GM06990 (cell line): ENCODE measurements at regions not wholly inside any gene's neighbourhood (a gene's known extent, or its start where the extent isn't known, plus 50 kb on each side); places are given as distances from the start of the nearest gene placed in this dataset.

Source experiments
- DNase-seq: peaks from one replicate; pipeline ENCODE4 v3.0.0-alpha.2; 2011; ENCODE audit not compliant: insufficient read length; ENCODE audit errors: extremely low read depth
- H3K27me3 ChIP-seq: replicated peaks from 2 replicates; pipeline ENCODE4 v1.6.0; 2011; ENCODE audit warnings: low read length; ENCODE audit not compliant: control insufficient read depth, insufficient read depth
- H3K36me3 ChIP-seq: 2 replicates; pipeline ENCODE4 v1.5.1; 2011; ENCODE audit warnings: low read length; ENCODE audit not compliant: control insufficient read depth, insufficient read depth
- H3K4me3 ChIP-seq: replicated peaks from 2 replicates; pipeline ENCODE4 v1.5.1; 2011; ENCODE audit warnings: low read depth, mild to moderate bottlenecking, control low read depth, low read length
- TF ChIP-seq, protein P1 (sequence below): IDR thresholded peaks from 2 replicates; pipeline ENCODE4 v1.5.1; 2011; ENCODE audit warnings: low read length, control low read depth, mild to moderate bottlenecking, inconsistent platforms; ENCODE audit not compliant: insufficient read depth, poor library complexity, severe bottlenecking

- no peaks in the 10 kb centered on the region for H3K36me3 ChIP-seq
- H3K4me3 ChIP-seq: no peak overlapping the region
- H3K27me3 ChIP-seq: no peaks in the 10 kb centered on the region
- no peak for DNase-seq
- TF ChIP-seq, protein P1, sequence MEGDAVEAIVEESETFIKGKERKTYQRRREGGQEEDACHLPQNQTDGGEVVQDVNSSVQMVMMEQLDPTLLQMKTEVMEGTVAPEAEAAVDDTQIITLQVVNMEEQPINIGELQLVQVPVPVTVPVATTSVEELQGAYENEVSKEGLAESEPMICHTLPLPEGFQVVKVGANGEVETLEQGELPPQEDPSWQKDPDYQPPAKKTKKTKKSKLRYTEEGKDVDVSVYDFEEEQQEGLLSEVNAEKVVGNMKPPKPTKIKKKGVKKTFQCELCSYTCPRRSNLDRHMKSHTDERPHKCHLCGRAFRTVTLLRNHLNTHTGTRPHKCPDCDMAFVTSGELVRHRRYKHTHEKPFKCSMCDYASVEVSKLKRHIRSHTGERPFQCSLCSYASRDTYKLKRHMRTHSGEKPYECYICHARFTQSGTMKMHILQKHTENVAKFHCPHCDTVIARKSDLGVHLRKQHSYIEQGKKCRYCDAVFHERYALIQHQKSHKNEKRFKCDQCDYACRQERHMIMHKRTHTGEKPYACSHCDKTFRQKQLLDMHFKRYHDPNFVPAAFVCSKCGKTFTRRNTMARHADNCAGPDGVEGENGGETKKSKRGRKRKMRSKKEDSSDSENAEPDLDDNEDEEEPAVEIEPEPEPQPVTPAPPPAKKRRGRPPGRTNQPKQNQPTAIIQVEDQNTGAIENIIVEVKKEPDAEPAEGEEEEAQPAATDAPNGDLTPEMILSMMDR: no peak
Observed at GRCh38 chr11:32023370-32024305, 67.2 kb upstream of the RCN1 start.

DNA sequence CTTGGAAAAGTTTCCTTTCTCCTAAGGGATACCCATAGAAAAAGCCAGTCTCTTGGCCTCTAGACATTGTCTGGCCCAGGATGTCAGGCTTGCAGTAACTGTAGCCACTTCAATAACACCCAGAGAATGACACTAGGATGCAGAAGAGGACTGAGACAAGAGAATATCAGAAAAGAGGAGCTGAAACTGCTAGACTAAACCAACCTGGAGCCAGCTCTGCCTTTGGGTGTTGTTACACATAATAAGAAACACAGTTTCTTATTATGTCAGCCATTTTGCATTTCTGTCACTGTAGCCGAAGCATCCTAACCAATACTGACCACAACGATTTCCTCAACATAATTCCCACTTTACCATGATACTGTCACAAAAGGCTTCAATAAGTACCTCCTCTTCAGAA lies 72.2 kb upstream of the RCN1 start:
- no peak for DNase-seq
- no peak overlapping the region for H3K4me3 ChIP-seq
- TF ChIP-seq, protein P1: no peak
- no peaks in the 10 kb centered on the region for H3K36me3 ChIP-seq
- H3K27me3 ChIP-seq: no peaks in the 10 kb centered on the region

DNA sequence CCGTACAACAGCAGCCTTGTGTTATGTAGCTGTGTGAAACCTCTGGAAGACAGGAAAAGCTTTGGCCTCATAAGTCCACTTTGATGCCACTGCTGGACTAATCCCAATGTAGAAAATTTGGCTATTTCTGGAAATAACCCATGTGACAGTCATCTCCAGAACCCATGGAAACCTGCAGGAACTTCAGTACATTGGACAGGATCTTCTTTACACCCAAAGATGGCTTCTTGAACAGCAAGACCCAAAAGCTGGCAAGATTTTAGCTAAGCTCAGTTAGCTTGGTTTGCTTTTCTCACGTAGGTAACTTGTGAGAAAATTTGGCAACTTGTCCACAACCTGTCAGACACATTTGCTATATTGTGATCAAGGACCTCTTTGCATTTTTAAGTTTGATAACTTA lies 74.8 kb upstream of the RCN1 start:
- H3K27me3 ChIP-seq: no peaks in the 10 kb centered on the region; the same call in 1 of the 2 replicates
- H3K36me3 ChIP-seq: no peaks in the 10 kb centered on the region
- no peak for DNase-seq
- TF ChIP-seq, protein P1: no peak
- no peak overlapping the region for H3K4me3 ChIP-seq

GRCh38 chr11:32015427-32015826 lies 75.4 kb upstream of the RCN1 start:
- TF ChIP-seq, protein P1: no peak
- H3K27me3 ChIP-seq: no peaks in the 10 kb centered on the region; the same call in 1 of the 2 replicates
- no peak for DNase-seq
- no peaks in the 10 kb centered on the region for H3K36me3 ChIP-seq
- no peak overlapping the region for H3K4me3 ChIP-seq

- Histone ChIP-seq H3K4me3 (no peak overlapping the region), H3K27me3 (no peaks in the 10 kb centered on the region; the same call in none of the 2 replicates), H3K36me3 (no peaks in the 10 kb centered on the region)
- TF ChIP-seq, protein P1: no peak
- no peak for DNase-seq
Observed at GRCh38 chr11:32013603-32014002, 77.3 kb upstream of the RCN1 start.
